Activated naive CD4-positive, alpha-beta T cell treated with anti-CD3 and anti-CD28 coated beads, Interleukin-2, amount 10 ng/mL, durations not matched to agents 7 days and 5 days (primary cell): ENCODE measurements at regions not wholly inside any gene's neighbourhood (a gene's known extent, or its start where the extent isn't known, plus 50 kb on each side); places are given as distances from the start of the nearest gene placed in this dataset.

ENCODE experiments used
- CTCF ChIA-PET: fragments of 350-600 bp; sonication (Branson Sonifier 250); formaldehyde crosslinking; loops from one replicate; lab custom pipeline; 2021; ENCODE audit warnings: antibody characterized with exemption; lab: Charles Lee
- DNase-seq: peaks from one replicate; pipeline ENCODE4 v3.0.0-alpha.2; 2020
- H3K27ac Mint-ChIP-seq: one replicate; pipeline ENCODE4 v1.8.0; 2021; ENCODE audit warnings: mild to moderate bottlenecking, moderate library complexity, mixed read lengths
- H3K27me3 Mint-ChIP-seq: one replicate; pipeline ENCODE4 v1.8.0; 2021; ENCODE audit warnings: mild to moderate bottlenecking, mixed read lengths
- H3K36me3 Mint-ChIP-seq: one replicate; pipeline ENCODE4 v1.8.0; 2021; ENCODE audit warnings: mixed read lengths
- H3K4me1 Mint-ChIP-seq: one replicate; pipeline ENCODE4 v1.8.0; 2021; ENCODE audit warnings: mixed read lengths
- H3K4me3 Mint-ChIP-seq: one replicate; pipeline ENCODE4 v1.8.0; 2021; ENCODE audit warnings: mild to moderate bottlenecking, moderate library complexity, mixed read lengths
- H3K9me3 Mint-ChIP-seq: one replicate; pipeline ENCODE4 v1.8.0; 2021; ENCODE audit warnings: mixed read lengths

- H3K36me3 Mint-ChIP-seq = no peaks in the 10 kb centered on the region
- CTCF ChIA-PET = no interaction called here
- H3K4me1 Mint-ChIP-seq = no peaks in the 10 kb centered on the region
- no peaks in the 10 kb centered on the region for H3K27me3 Mint-ChIP-seq
- no peaks in the 10 kb centered on the region for H3K9me3 Mint-ChIP-seq
- DNase-seq = no peak
- no peak overlapping the region for H3K4me3 Mint-ChIP-seq
- no peak overlapping the region for H3K27ac Mint-ChIP-seq
These were observed 191.3 kb downstream of the KIF18A start for GRCh38 chr11:27916541-27917100.

GRCh38 chr11:27914080-27914479 is 193.9 kb downstream of the KIF18A start:
- H3K4me3 Mint-ChIP-seq = no peak overlapping the region
- H3K27ac Mint-ChIP-seq = no peak overlapping the region
- H3K4me1 Mint-ChIP-seq = no peaks in the 10 kb centered on the region
- DNase-seq = no peak
- H3K27me3 Mint-ChIP-seq = no peaks in the 10 kb centered on the region
- no peaks in the 10 kb centered on the region for H3K36me3 Mint-ChIP-seq
- CTCF ChIA-PET = no interaction called here
- no peaks in the 10 kb centered on the region for H3K9me3 Mint-ChIP-seq

- CTCF ChIA-PET = no interaction called here
- H3K27ac Mint-ChIP-seq = no peak overlapping the region
- no peaks in the 10 kb centered on the region for H3K4me1 Mint-ChIP-seq
- DNase-seq = no peak
- no peaks in the 10 kb centered on the region for H3K36me3 Mint-ChIP-seq
- H3K9me3 Mint-ChIP-seq = no peaks in the 10 kb centered on the region
- H3K4me3 Mint-ChIP-seq = no peak overlapping the region
- no peaks in the 10 kb centered on the region for H3K27me3 Mint-ChIP-seq
These were observed 194.3 kb downstream of the KIF18A start for GRCh38 chr11:27913650-27914049.

DNA sequence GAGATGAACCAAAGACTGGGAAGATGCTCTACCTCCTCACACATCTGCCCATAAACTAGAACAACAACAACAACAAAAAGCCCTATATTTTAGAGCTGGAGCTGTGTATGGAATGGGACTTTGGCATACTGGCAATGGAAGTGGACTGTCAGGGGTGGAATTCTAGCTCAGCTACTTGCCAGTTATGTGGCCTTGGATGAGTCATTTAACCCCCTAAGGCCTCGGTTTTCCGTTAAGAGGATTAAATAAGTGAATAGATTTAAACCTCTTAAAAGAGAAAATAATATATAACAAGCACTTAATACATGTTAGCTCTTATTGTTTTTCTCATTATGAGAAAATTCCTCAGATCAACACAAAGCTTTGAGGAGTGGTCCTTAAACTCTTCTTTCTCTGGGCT is 195.0 kb downstream of the KIF18A start:
- Mint-ChIP-seq H3K27ac (no peak overlapping the region), H3K36me3 (no peaks in the 10 kb centered on the region), H3K27me3 (no peaks in the 10 kb centered on the region), H3K9me3 (no peaks in the 10 kb centered on the region), H3K4me3 (no peak overlapping the region), H3K4me1 (no peaks in the 10 kb centered on the region)
- CTCF ChIA-PET = no interaction called here
- DNase-seq = no peak

- CTCF ChIA-PET = interaction anchor here (0.6 kb wide), 1 partner anchor 8 kb away, joined by 3 read pairs; no protein-coding TSS in a partner anchor
- Mint-ChIP-seq H3K36me3 (no peaks in the 10 kb centered on the region), H3K9me3 (no peaks in the 10 kb centered on the region), H3K27ac (no peak overlapping the region), H3K27me3 (no peaks in the 10 kb centered on the region), H3K4me1 (no peaks in the 10 kb centered on the region), H3K4me3 (no peak overlapping the region)
- no peak for DNase-seq
These were observed 197.6 kb downstream of the KIF18A start for GRCh38 chr11:27910186-27910931.

DNA sequence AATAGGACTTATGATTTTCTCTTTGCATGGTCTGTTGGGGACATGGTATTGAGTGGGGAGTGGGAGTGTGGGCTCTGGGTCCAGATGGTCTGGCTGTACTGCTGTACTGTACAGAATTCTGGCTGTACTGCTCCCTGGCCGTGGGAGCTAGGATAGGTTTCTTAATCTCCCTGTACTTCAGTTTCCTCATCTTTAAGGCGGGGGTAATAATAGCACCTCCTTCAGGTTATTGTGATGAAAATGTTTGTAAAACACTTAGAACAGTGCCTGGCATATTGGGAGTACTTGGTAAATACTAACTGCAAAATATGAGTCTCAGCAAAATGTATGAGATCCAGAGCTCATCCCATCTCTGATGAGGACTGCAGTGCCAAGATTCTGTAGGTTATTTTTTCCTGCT is 198.6 kb downstream of the KIF18A start:
- no peak for DNase-seq
- Mint-ChIP-seq H3K9me3 (no peaks in the 10 kb centered on the region), H3K36me3 (no peaks in the 10 kb centered on the region), H3K27ac (no peak overlapping the region), H3K4me3 (no peak overlapping the region), H3K27me3 (no peaks in the 10 kb centered on the region), H3K4me1 (no peaks in the 10 kb centered on the region)
- CTCF ChIA-PET = no interaction called here

- no peak overlapping the region for H3K27ac Mint-ChIP-seq
- CTCF ChIA-PET = no interaction called here
- H3K27me3 Mint-ChIP-seq = no peaks in the 10 kb centered on the region
- H3K4me3 Mint-ChIP-seq = no peak overlapping the region
- H3K4me1 Mint-ChIP-seq = no peaks in the 10 kb centered on the region
- no peak for DNase-seq
- no peaks in the 10 kb centered on the region for H3K36me3 Mint-ChIP-seq
- H3K9me3 Mint-ChIP-seq = no peaks in the 10 kb centered on the region
These were observed 199.3 kb downstream of the KIF18A start for GRCh38 chr11:27908621-27909020.

DNA sequence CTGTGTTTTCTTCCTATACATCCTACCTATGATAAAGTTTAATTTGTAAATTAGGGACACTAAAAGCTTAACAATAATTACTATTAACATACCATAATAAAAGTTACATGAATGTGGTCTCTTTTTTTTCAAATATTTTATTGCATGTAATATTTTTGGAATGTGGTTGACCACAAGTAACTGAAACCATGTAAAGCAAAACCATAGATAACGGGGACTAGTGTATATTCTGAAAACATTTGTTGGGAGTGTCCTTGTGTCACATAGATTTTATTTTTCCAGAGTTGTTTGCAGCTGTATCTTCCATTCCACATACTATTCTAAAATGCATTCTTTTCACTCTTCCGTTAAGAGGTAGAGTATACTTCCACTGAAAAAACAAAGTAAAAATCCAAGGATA is 200.4 kb downstream of the KIF18A start:
- DNase-seq = no peak
- Mint-ChIP-seq H3K9me3 (no peaks in the 10 kb centered on the region), H3K4me3 (no peak overlapping the region), H3K27ac (no peak overlapping the region), H3K4me1 (no peaks in the 10 kb centered on the region), H3K36me3 (no peaks in the 10 kb centered on the region), H3K27me3 (no peaks in the 10 kb centered on the region)
- CTCF ChIA-PET = no interaction called here

DNA sequence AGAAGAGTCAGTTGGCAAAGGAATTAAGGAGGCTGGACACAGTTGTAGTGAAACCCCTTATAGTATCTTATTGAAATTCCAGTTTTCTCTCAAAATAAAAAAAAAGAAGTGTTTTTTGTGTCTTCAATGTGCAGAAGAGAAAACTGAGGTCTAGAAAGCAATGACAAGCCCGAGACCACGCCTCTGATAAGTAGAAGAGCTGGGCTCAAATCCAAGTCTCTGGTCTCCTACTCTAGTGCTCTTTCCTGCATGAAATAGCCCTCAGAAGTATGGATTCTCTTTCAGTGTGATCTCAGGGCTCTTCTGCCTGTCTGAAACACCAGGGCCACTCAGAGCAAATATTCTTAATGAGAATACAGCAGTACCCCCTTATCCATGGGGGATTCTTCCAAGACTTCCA is 200.9 kb downstream of the KIF18A start:
- Mint-ChIP-seq H3K4me1 (no peaks in the 10 kb centered on the region), H3K27ac (no peak overlapping the region), H3K36me3 (no peaks in the 10 kb centered on the region), H3K4me3 (no peak overlapping the region), H3K27me3 (no peaks in the 10 kb centered on the region), H3K9me3 (no peaks in the 10 kb centered on the region)
- CTCF ChIA-PET = no interaction called here
- no peak for DNase-seq

GRCh38 chr11:27904358-27905055 is 203.4 kb downstream of the KIF18A start:
- Mint-ChIP-seq H3K36me3 (no peaks in the 10 kb centered on the region), H3K9me3 (no peaks in the 10 kb centered on the region), H3K4me1 (no peaks in the 10 kb centered on the region), H3K27ac (no peak overlapping the region), H3K4me3 (no peak overlapping the region), H3K27me3 (no peaks in the 10 kb centered on the region)
- DNase-seq = no peak
- CTCF ChIA-PET = no interaction called here

- Mint-ChIP-seq H3K27me3 (no peaks in the 10 kb centered on the region), H3K27ac (peak overlapping the region; percentile 9), H3K4me1 (no peaks in the 10 kb centered on the region), H3K4me3 (no peak overlapping the region), H3K36me3 (no peaks in the 10 kb centered on the region), H3K9me3 (no peaks in the 10 kb centered on the region)
- CTCF ChIA-PET = no interaction called here
- DNase-seq = no peak
These were observed 202.8 kb upstream of the BDNF start for GRCh38 chr11:27902981-27903624.

- CTCF ChIA-PET = no interaction called here
- no peak for DNase-seq
- Mint-ChIP-seq H3K4me3 (no peak overlapping the region), H3K27me3 (no peaks in the 10 kb centered on the region), H3K27ac (no peak overlapping the region), H3K9me3 (no peaks in the 10 kb centered on the region), H3K4me1 (no peaks in the 10 kb centered on the region), H3K36me3 (no peaks in the 10 kb centered on the region)
These were observed 197.9 kb upstream of the BDNF start for GRCh38 chr11:27898166-27898565.

DNA sequence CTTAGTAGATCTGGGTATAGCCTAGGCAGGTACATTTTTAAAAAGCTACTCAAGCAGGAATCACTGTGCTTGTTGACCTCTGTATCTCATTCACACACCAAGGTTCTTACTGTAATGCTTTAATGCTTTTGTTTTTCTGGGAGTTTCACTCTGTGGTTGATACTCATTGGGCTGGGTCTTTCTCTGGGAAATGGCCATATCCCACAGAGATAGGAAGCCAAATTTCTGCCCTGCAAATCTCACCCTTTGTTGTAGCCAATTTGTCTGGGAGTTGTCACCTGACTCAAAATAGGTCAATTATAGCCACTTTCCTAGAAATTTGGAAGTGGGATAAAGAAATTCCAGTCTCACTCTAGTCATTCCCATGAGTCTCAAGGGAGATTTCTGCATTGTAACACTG is 195.8 kb upstream of the BDNF start:
- Mint-ChIP-seq H3K4me1 (no peaks in the 10 kb centered on the region), H3K27ac (no peak overlapping the region), H3K9me3 (no peaks in the 10 kb centered on the region), H3K27me3 (no peaks in the 10 kb centered on the region), H3K36me3 (no peaks in the 10 kb centered on the region), H3K4me3 (no peak overlapping the region)
- DNase-seq = no peak
- CTCF ChIA-PET = no interaction called here

DNA sequence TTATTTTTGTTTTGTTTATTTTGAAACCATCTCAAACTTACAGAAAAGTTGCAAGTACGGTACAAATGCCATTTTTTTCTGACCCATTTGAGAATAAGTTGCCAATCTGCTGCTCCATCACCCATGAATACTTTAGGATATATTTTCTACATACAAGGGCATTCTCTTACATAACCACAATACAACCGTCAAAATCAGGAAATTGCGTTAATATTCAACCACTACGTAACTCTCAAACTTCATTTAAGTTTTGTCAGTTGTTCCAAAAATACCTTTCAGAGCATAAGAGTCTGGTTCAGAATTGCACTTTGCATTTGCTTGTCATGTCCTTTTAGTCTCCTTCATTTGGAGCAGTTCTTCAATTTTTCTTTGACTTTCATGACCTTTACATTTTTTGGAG is 194.3 kb upstream of the BDNF start:
- Mint-ChIP-seq H3K27ac (no peak overlapping the region), H3K9me3 (no peaks in the 10 kb centered on the region), H3K4me3 (no peak overlapping the region), H3K36me3 (no peaks in the 10 kb centered on the region), H3K4me1 (no peaks in the 10 kb centered on the region), H3K27me3 (no peaks in the 10 kb centered on the region)
- DNase-seq = no peak
- CTCF ChIA-PET = no interaction called here

- no peak for DNase-seq
- Mint-ChIP-seq H3K9me3 (no peaks in the 10 kb centered on the region), H3K36me3 (no peaks in the 10 kb centered on the region), H3K27me3 (no peaks in the 10 kb centered on the region), H3K27ac (no peak overlapping the region), H3K4me1 (no peaks in the 10 kb centered on the region), H3K4me3 (no peak overlapping the region)
- CTCF ChIA-PET = no interaction called here
These were observed 186.6 kb upstream of the BDNF start for GRCh38 chr11:27886857-27887256.
